OCI-LY1 (cell line): ENCODE measurements at regions not wholly inside any gene's neighbourhood (a gene's known extent, or its start where the extent isn't known, plus 50 kb on each side); places are given as distances from the start of the nearest gene placed in this dataset.

Experiments
- H2AFZ ChIP-seq: fragments of 200-600 bp; sonication (generic), shearing (Covaris generic); 2 replicates; pipeline ENCODE4 v1.6.0; 2014; ENCODE audit warnings: antibody characterized with exemption, mild to moderate bottlenecking, low read length
- H3F3A ChIP-seq: fragments of 200-600 bp; sonication (generic), shearing (Covaris generic); 2 replicates; pipeline ENCODE4 v1.6.0; 2014; ENCODE audit warnings: mild to moderate bottlenecking, antibody characterized with exemption, low read length, moderate library complexity; ENCODE audit not compliant: insufficient read depth
- H3K27ac ChIP-seq: fragments of 200-600 bp; sonication (generic); 2 replicates; pipeline ENCODE4 v1.5.1; 2014; ENCODE audit warnings: low read length, mixed run types, mild to moderate bottlenecking, low read depth; ENCODE audit not compliant: poor library complexity, severe bottlenecking
- H3K27me3 ChIP-seq: fragments of 200-600 bp; sonication (generic); 2 replicates; pipeline ENCODE4 v1.6.0; 2014; ENCODE audit warnings: antibody characterized with exemption, mild to moderate bottlenecking, low read length, moderate library complexity; ENCODE audit not compliant: insufficient read depth
- H3K36me3 ChIP-seq: fragments of 200-600 bp; sonication (generic); 2 replicates; pipeline ENCODE4 v1.6.1; 2014; ENCODE audit warnings: mild to moderate bottlenecking, antibody characterized with exemption, low read length, moderate library complexity, mixed read lengths; ENCODE audit not compliant: insufficient read depth
- H3K4me1 ChIP-seq: fragments of 200-600 bp; sonication (generic); 2 replicates; pipeline ENCODE4 v1.5.1; 2014; ENCODE audit warnings: mild to moderate bottlenecking, low read length, moderate library complexity; ENCODE audit not compliant: insufficient read depth, severe bottlenecking
- H3K4me2 ChIP-seq: fragments of 200-600 bp; sonication (generic), shearing (Covaris generic); 2 replicates; pipeline ENCODE4 v1.6.1; 2014; ENCODE audit warnings: low read length
- H3K4me3 ChIP-seq: fragments of 200-600 bp; sonication (generic); 2 replicates; pipeline ENCODE4 v1.5.1; 2014; ENCODE audit warnings: low read length, low read depth, mild to moderate bottlenecking, mixed read lengths; ENCODE audit not compliant: poor library complexity, severe bottlenecking
- H3K79me2 ChIP-seq: fragments of 200-600 bp; shearing (Covaris generic); 2 replicates; pipeline ENCODE4 v1.6.1; 2016; ENCODE audit warnings: mixed run types, low read length, mixed read lengths; ENCODE audit not compliant: insufficient read depth
- H3K9ac ChIP-seq: fragments of 200-600 bp; sonication (generic), shearing (Covaris generic); 2 replicates; pipeline ENCODE4 v1.6.1; 2014; ENCODE audit warnings: mild to moderate bottlenecking, low read length, mixed read lengths
- H3K9me2 ChIP-seq: fragments of 200-600 bp; sonication (generic), shearing (Covaris generic); 2 replicates; pipeline ENCODE4 v1.6.1; 2014; ENCODE audit warnings: low read depth, mild to moderate bottlenecking, low read length, mixed read lengths
- H3K9me3 ChIP-seq: fragments of 200-600 bp; shearing (Covaris generic); 2 replicates; pipeline ENCODE4 v1.6.1; 2014; ENCODE audit warnings: low read length, mixed read lengths
- H4K20me1 ChIP-seq: fragments of 200-600 bp; sonication (generic), shearing (Covaris generic); 2 replicates; pipeline ENCODE4 v1.6.0; 2016; ENCODE audit warnings: mild to moderate bottlenecking, low read length; ENCODE audit not compliant: insufficient read depth
- EZH2 ChIP-seq: fragments of 200-600 bp; sonication (generic), shearing (Covaris generic); IDR thresholded peaks from 2 replicates; pipeline ENCODE4 v1.8.0; 2017; ENCODE audit warnings: borderline replicate concordance, mixed run types, mild to moderate bottlenecking, antibody characterized with exemption, low read length, moderate library complexity, mixed read lengths
- TF ChIP-seq, protein P1 (sequence below): fragments of 200-600 bp; sonication (generic), shearing (Covaris generic); IDR thresholded peaks from 2 replicates; pipeline ENCODE4 v1.5.1; 2017; ENCODE audit warnings: mild to moderate bottlenecking, antibody characterized with exemption, low read length, moderate library complexity, mixed read lengths

DNA sequence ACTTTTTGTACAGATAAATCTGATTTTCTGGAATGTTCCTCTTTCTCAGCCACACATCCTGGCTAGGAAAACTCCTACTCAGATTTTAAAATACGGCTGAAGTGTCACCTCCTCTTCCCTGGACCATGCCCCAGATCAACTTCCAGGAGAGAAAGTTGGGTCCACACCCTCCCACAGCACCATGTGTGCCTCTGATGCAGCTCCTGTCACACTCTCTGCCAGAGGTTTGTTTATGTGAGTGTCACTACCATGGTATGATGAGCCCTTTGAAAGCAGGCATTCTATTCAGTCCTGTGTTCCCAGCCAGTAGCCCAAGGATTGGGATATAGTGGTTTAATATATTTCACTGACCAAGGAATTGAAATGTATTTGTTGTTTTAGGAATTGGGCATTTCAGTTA lies 287.2 kb upstream of the ATP2B1 start:
- TF ChIP-seq, protein P1, sequence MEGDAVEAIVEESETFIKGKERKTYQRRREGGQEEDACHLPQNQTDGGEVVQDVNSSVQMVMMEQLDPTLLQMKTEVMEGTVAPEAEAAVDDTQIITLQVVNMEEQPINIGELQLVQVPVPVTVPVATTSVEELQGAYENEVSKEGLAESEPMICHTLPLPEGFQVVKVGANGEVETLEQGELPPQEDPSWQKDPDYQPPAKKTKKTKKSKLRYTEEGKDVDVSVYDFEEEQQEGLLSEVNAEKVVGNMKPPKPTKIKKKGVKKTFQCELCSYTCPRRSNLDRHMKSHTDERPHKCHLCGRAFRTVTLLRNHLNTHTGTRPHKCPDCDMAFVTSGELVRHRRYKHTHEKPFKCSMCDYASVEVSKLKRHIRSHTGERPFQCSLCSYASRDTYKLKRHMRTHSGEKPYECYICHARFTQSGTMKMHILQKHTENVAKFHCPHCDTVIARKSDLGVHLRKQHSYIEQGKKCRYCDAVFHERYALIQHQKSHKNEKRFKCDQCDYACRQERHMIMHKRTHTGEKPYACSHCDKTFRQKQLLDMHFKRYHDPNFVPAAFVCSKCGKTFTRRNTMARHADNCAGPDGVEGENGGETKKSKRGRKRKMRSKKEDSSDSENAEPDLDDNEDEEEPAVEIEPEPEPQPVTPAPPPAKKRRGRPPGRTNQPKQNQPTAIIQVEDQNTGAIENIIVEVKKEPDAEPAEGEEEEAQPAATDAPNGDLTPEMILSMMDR, result no peak
- no peak for TF ChIP-seq EZH2
- Histone ChIP-seq H2AFZ (no peak overlapping the region), H3K36me3 (no peaks in the 10 kb centered on the region), H3K4me1 (peaks cover 25% of the 10 kb centered on the region), H3K9me3 (no peaks in the 10 kb centered on the region), H4K20me1 (no peaks in the 10 kb centered on the region), H3K4me3 (no peak overlapping the region), H3K27me3 (no peaks in the 10 kb centered on the region), H3K27ac (no peak overlapping the region), H3K9me2 (no peaks in the 10 kb centered on the region), H3K4me2 (no peak overlapping the region), H3K9ac (no peak overlapping the region), H3K79me2 (no peaks in the 10 kb centered on the region), H3F3A (no peaks in the 10 kb centered on the region)

DNA sequence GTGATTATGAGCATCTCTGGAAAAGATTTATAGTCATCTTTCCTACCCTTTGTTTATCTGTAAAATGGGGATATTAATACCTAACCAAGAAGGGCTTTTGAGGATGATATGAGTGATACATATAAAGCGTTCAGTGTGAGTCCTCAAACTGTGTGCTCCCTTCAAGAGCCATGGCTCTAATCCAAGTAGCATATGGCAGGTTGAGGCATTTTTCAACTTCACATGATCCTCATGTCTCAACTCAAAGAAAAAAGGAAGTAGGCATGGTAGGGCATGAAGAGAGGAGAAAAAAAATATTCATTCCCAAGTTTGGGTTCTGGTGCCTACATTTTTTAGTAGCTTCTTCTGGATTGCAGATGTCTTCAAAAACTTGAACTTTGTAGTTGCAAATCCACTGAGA lies 286.3 kb upstream of the ATP2B1 start:
- Histone ChIP-seq H3K4me2 (no peak overlapping the region), H4K20me1 (no peaks in the 10 kb centered on the region), H3K9me3 (no peaks in the 10 kb centered on the region), H3K27me3 (no peaks in the 10 kb centered on the region), H3F3A (no peaks in the 10 kb centered on the region), H3K4me3 (no peak overlapping the region), H3K27ac (no peak overlapping the region), H2AFZ (no peak overlapping the region), H3K79me2 (no peaks in the 10 kb centered on the region), H3K4me1 (peaks cover 24% of the 10 kb centered on the region), H3K9ac (no peak overlapping the region), H3K36me3 (no peaks in the 10 kb centered on the region), H3K9me2 (no peaks in the 10 kb centered on the region)
- TF ChIP-seq, protein P1, result no peak
- no peak for TF ChIP-seq EZH2

DNA sequence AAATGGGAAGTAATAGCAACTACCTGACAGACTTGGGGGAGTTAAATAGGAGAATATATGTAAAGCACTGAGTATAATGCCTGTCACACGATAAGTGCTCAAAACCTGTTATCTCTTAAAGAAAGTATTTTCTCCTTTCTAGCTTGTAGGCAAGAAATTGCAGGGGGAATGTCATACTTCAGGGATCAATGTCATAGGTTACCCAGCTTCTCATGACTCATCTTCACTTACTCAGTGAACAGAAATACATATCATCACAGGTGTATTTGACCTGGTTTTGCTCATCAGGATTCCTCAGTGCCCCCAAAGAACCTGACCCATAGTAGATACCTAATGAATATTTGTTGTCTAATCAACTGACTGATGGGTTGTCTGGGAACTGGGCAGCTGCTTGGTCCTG lies 285.0 kb upstream of the ATP2B1 start:
- Histone ChIP-seq H3K27ac (no peak overlapping the region), H3K4me1 (peaks cover 17% of the 10 kb centered on the region), H2AFZ (no peak overlapping the region), H3K9me3 (no peaks in the 10 kb centered on the region), H3F3A (no peaks in the 10 kb centered on the region), H3K36me3 (no peaks in the 10 kb centered on the region), H3K79me2 (no peaks in the 10 kb centered on the region), H4K20me1 (no peaks in the 10 kb centered on the region), H3K9me2 (no peaks in the 10 kb centered on the region), H3K27me3 (no peaks in the 10 kb centered on the region), H3K4me2 (no peak overlapping the region), H3K9ac (no peak overlapping the region), H3K4me3 (no peak overlapping the region)
- TF ChIP-seq, protein P1, result no peak
- no peak for TF ChIP-seq EZH2
